ENCODE measurements at regions not wholly inside any gene's neighbourhood (a gene's known extent, or its start where the extent isn't known, plus 50 kb on each side); places are given as distances from the start of the nearest gene placed in this dataset.

- DNase-seq (ENCODE audit: low read depth): no peak
Observed at GRCh38 chr11:32161293-32161692, 70.4 kb downstream of the RCN1 start.

GRCh38 chr11:32162351-32162750 lies 71.5 kb downstream of the RCN1 start:
- no peak for DNase-seq (ENCODE audit: low read depth)

GRCh38 chr11:32162906-32163305 lies 72.0 kb downstream of the RCN1 start:
- DNase-seq (ENCODE audit: low read depth): no peak

GRCh38 chr11:32163557-32163956 lies 72.7 kb downstream of the RCN1 start:
- no peak for DNase-seq (ENCODE audit: low read depth)

GRCh38 chr11:32164836-32165235 lies 74.0 kb downstream of the RCN1 start:
- no peak for DNase-seq (ENCODE audit: low read depth)

GRCh38 chr11:32168924-32169323 lies 78.0 kb downstream of the RCN1 start:
- no peak for DNase-seq (ENCODE audit: low read depth)

GRCh38 chr11:32171445-32171844 lies 80.6 kb downstream of the RCN1 start:
- DNase-seq (ENCODE audit: low read depth): no peak

- no peak for DNase-seq (ENCODE audit: low read depth)
Observed at GRCh38 chr11:32172041-32172847, 81.4 kb downstream of the RCN1 start.

- DNase-seq (ENCODE audit: low read depth): peak; percentile 41
Observed at GRCh38 chr11:32172848-32173834, 82.3 kb downstream of the RCN1 start.

GRCh38 chr11:32173977-32174376 lies 83.1 kb downstream of the RCN1 start:
- no peak for DNase-seq (ENCODE audit: low read depth)

GRCh38 chr11:32176223-32176934 lies 85.5 kb downstream of the RCN1 start:
- DNase-seq (ENCODE audit: low read depth): peak; percentile 81

GRCh38 chr11:32178692-32179091 lies 87.8 kb downstream of the RCN1 start:
- DNase-seq (ENCODE audit: low read depth): no peak

GRCh38 chr11:32183512-32183911 lies 92.6 kb downstream of the RCN1 start:
- no peak for DNase-seq (ENCODE audit: low read depth)

- no peak for DNase-seq (ENCODE audit: low read depth)
Observed at GRCh38 chr11:32184041-32184722, 93.3 kb downstream of the RCN1 start.

- no peak for DNase-seq (ENCODE audit: low read depth)
Observed at GRCh38 chr11:32184723-32185376, 94.0 kb downstream of the RCN1 start.

GRCh38 chr11:32186118-32186517 lies 95.2 kb downstream of the RCN1 start:
- DNase-seq (ENCODE audit: low read depth): no peak

- DNase-seq (ENCODE audit: low read depth): no peak
Observed at GRCh38 chr11:32187111-32187510, 96.2 kb downstream of the RCN1 start.

GRCh38 chr11:32188785-32189184 lies 97.9 kb downstream of the RCN1 start:
- DNase-seq (ENCODE audit: low read depth): no peak

GRCh38 chr11:32196137-32196536 lies 105.3 kb downstream of the RCN1 start:
- DNase-seq (ENCODE audit: low read depth): no peak

GRCh38 chr11:32198053-32198452 lies 107.2 kb downstream of the RCN1 start:
- no peak for DNase-seq (ENCODE audit: low read depth)
